ENCODE measurements at regions not wholly inside any gene's neighbourhood (a gene's known extent, or its start where the extent isn't known, plus 50 kb on each side); places are given as distances from the start of the nearest gene placed in this dataset.

- intact Hi-C loops (cut with DNase I; ENCODE audit: low total_unique reads) = no loop called here
- Histone ChIP-seq H3K4me1 (no peaks in the 10 kb centered on the region), H3K9me3 (no peaks in the 10 kb centered on the region), H3K27ac (no peak overlapping the region), H3K36me3 (no peaks in the 10 kb centered on the region), H3K27me3 (no peaks in the 10 kb centered on the region), H3K4me3 (no peak overlapping the region)
- TF ChIP-seq CTCF (IDR thresholded peaks at IDR 0.05) (no peak), POLR2A (IDR thresholded peaks at IDR 0.05) (no peak)
- no peak for DNase-seq
Observed at GRCh38 chr4:116839826-116840225, 245.6 kb downstream of the TRAM1L1 start.

GRCh38 chr4:116838609-116839008 is 246.8 kb downstream of the TRAM1L1 start:
- H3K27ac ChIP-seq = no peak overlapping the region
- H3K4me3 ChIP-seq = no peak overlapping the region
- no peaks in the 10 kb centered on the region for H3K9me3 ChIP-seq
- H3K36me3 ChIP-seq = no peaks in the 10 kb centered on the region
- intact Hi-C loops (cut with DNase I; ENCODE audit: low total_unique reads) = no loop called here
- no peaks in the 10 kb centered on the region for H3K4me1 ChIP-seq
- TF ChIP-seq CTCF (IDR thresholded peaks at IDR 0.05) = no peak
- no peak for TF ChIP-seq POLR2A (IDR thresholded peaks at IDR 0.05)
- no peak for DNase-seq
- no peaks in the 10 kb centered on the region for H3K27me3 ChIP-seq

- intact Hi-C loops (cut with DNase I; ENCODE audit: low total_unique reads) = no loop called here
- Histone ChIP-seq H3K27me3 (no peaks in the 10 kb centered on the region), H3K4me3 (no peak overlapping the region), H3K4me1 (no peaks in the 10 kb centered on the region), H3K9me3 (no peaks in the 10 kb centered on the region), H3K36me3 (no peaks in the 10 kb centered on the region), H3K27ac (no peak overlapping the region)
- no peak for TF ChIP-seq CTCF (IDR thresholded peaks at IDR 0.05)
- no peak for TF ChIP-seq POLR2A (IDR thresholded peaks at IDR 0.05)
- DNase-seq = no peak
Observed at GRCh38 chr4:116829187-116829586, 256.2 kb downstream of the TRAM1L1 start.

- Histone ChIP-seq H3K4me3 (no peak overlapping the region), H3K27ac (no peak overlapping the region), H3K36me3 (no peaks in the 10 kb centered on the region), H3K9me3 (no peaks in the 10 kb centered on the region), H3K4me1 (no peaks in the 10 kb centered on the region), H3K27me3 (no peaks in the 10 kb centered on the region)
- intact Hi-C loops (cut with DNase I; ENCODE audit: low total_unique reads) = no loop called here
- no peak for DNase-seq
- TF ChIP-seq POLR2A (IDR thresholded peaks at IDR 0.05) (no peak), CTCF (IDR thresholded peaks at IDR 0.05) (no peak)
Observed at GRCh38 chr4:116824172-116824571, 261.2 kb downstream of the TRAM1L1 start.

- H3K9me3 ChIP-seq = no peaks in the 10 kb centered on the region
- DNase-seq = no peak
- H3K4me1 ChIP-seq = no peaks in the 10 kb centered on the region
- no peaks in the 10 kb centered on the region for H3K36me3 ChIP-seq
- intact Hi-C loops (cut with DNase I; ENCODE audit: low total_unique reads) = no loop called here
- no peaks in the 10 kb centered on the region for H3K27me3 ChIP-seq
- no peak overlapping the region for H3K4me3 ChIP-seq
- no peak for TF ChIP-seq POLR2A (IDR thresholded peaks at IDR 0.05)
- no peak for TF ChIP-seq CTCF (IDR thresholded peaks at IDR 0.05)
- no peak overlapping the region for H3K27ac ChIP-seq
Observed at GRCh38 chr4:116811730-116812129, 273.6 kb downstream of the TRAM1L1 start.
